HG02610 (cell line): ENCODE measurements at regions not wholly inside any gene's neighbourhood (a gene's known extent, or its start where the extent isn't known, plus 50 kb on each side); places are given as distances from the start of the nearest gene placed in this dataset.

Experiments
- ATAC-seq: cut with Tn5 transposase; IDR thresholded peaks from one replicate; pipeline ENCODE4 v1.9.1; 2021; ENCODE audit warnings: mild to moderate bottlenecking, moderate library complexity; ENCODE audit not compliant: unreplicated experiment

DNA sequence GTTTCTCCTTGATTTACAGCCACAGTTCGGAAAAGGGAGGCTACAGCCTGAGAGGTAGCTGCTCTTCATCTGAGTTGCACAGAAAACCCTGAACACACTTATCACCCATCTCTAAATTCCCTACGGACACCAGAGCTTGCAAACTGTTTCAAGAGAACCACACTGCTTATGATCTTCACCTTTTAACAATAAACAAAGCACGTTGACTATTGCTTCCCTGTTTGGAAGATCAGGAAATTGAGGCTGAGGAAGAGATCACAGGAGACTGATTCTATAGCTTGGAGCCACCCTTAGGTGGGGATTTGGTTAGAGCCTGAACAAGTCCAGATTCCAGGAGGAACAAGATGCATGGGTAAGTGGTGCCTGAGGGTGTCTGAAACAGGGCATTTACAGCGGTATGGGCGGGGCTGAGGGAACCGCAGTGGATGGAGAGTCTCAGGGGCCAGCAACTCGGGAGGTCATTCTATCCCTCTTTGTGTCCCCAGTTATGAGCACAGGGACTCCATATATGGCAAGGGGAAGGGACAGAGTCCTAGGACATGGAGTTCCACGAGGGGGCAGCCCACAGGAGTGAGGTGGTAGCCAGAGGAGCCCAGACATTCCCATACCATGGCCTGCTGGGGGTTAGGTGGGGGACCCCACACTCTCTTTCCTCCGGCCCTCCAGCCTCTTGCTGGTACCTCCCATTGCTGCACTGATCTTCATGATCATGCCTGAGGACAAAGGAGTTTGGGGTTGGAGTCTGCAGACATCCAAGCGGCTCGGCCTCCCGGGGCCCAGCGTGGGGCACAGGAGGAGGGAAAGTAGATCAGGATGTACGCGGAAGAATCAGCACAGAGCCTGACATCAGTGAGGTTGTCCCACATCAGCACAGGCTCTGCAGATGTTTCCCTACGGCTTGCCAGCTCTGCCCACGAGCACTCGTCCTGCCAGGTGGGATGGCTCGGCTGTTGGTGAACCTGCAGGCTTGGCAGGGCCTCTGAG, 162.3 kb upstream of the ZNF536 start:
- ATAC-seq: no peak

DNA sequence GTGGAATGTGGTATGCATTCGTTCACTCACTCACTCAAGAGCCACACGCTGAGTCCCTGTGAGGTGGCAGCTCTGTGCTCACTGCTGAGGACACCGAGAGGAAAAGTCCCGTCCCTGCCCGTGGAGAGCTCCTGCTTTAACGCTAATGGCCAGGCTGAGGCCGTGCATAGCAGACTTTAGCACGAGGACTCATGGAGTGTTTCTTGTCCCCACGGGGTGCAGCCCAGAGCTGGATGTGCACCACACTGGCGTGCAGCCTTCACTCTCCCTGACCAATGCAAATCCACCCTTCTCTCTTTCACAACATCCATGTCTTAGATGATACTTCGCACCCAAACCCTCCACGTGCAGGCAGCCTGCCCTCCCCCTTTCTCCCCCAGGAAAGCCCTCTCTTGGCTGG, 159.6 kb upstream of the ZNF536 start:
- ATAC-seq: no peak

DNA sequence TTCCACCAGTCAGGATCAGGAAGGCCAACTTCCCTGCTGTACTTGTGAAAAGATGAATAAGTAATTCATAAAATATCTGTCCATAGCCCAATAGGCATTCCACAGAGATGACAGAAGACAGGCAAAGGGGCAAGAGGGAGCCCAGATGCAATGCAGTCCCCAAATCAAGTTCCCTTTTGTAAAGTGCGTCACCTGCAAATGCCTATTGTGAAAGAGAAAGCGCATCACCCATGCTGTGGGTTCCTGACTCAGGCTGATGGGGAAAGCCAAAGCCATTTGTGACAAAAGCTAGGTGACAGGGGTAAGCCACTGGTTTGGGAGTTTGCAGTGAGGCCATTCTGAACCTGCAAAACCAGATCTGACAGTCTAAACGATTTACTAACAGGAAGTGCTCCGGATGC, 157.5 kb upstream of the ZNF536 start:
- ATAC-seq: peak; percentile 81

GRCh38 chr19:30215248-30215647, 156.9 kb upstream of the ZNF536 start:
- ATAC-seq: no peak

DNA sequence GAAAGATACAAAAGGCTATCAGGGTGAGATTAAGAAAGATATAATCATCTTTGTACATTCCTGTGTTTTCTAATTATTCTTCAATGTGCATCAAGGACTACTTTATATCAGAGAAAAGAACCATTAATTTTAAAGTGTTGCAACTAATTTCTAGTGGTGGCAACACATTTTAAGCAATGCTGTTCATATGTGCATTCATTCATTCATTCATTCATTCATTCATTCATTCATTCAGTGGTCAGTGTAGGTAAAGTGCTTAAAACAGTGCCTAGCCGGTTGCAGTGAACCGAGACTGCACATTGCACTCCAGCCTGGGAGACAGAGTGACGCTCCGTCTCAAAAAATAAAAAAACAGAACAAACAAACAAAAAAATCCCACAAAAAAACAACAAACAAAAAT, 155.7 kb upstream of the ZNF536 start:
- ATAC-seq: no peak

DNA sequence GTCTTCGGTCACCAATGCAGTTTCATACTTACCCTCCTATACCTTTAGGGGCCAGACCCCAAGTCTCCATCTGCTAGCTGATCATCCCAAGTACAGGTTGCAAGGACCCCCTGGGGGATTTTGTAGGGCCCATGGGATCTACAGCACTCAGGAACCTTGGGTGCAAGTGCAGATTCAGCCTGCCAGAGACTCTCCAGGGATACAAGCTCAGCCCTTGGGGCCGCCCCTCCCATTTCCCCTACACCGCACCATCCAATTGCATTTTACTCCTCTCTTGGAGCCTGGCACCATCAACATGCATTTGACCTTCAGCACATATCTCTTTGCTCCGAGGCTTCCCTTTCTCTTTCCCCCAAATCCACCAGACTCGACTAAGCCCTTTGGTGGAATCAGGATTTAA, 154.7 kb upstream of the ZNF536 start:
- ATAC-seq: no peak

- no peak for ATAC-seq
These were observed 152.5 kb upstream of the ZNF536 start for GRCh38 chr19:30219702-30220101.

GRCh38 chr19:30221176-30221575, 151.0 kb upstream of the ZNF536 start:
- no peak for ATAC-seq

DNA sequence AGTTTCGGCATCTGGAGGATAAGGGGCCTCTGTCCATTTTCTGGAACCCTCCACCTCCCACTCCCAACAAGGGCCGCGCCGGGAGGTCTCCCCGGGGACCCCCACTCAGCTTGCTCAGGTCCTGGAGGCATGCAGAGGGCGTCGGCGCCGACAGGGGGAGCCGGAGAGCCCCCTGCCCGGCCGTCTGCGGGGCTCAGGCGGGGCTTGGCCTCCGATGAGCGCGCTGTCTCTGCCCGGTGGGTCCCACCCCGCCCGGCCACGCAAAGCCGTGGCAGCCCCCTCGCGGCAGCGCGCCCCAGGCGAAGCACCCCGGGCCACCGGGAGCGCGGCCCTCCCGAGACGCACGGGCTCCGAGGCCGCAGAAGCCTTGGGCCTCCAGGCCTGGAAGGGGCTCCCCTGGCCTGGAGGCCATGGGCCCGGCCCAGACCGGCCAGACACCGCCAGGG, 149.7 kb upstream of the ZNF536 start:
- no peak for ATAC-seq

GRCh38 chr19:30222992-30223865, 149.0 kb upstream of the ZNF536 start:
- no peak for ATAC-seq

DNA sequence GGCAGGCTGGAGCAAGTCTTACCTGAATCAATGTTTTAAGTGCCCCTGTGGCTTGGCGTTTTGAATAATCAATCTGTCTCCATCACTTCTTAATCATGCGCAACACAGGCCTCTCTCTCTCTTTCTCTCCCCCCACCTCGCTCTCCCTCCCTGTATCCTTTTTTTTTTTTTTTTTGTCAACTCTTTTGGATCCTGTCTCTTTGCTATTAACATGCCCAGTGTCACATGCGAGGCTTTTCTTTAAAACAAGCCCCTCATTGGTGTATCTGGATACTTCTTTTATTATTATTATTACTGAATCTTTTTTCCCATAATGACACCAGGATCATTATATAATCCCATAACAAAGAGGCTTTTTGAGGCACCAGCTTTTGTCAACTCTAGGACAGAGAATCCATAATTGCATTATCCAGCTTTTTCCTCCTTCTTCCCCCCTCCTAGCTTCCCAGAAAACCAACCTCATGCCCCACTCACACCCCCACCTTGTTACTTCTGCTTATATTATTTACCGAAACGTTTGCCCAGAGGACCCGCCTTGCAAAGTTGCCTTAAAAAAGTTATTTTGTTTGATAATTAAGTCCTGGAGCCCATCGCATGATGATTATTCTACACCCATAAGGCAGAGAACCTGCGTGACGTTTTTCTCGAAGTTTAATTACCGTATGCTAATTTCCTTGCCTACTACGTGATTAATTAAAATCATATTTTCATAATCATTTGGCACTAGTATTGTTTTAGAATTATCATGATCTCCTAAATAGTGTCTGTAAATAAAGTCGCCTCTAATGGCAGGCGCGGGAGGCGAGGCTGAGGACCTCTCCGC, 148.1 kb upstream of the ZNF536 start:
- ATAC-seq: no peak

- no peak for ATAC-seq
These were observed 147.2 kb upstream of the ZNF536 start for GRCh38 chr19:30224689-30225606.

DNA sequence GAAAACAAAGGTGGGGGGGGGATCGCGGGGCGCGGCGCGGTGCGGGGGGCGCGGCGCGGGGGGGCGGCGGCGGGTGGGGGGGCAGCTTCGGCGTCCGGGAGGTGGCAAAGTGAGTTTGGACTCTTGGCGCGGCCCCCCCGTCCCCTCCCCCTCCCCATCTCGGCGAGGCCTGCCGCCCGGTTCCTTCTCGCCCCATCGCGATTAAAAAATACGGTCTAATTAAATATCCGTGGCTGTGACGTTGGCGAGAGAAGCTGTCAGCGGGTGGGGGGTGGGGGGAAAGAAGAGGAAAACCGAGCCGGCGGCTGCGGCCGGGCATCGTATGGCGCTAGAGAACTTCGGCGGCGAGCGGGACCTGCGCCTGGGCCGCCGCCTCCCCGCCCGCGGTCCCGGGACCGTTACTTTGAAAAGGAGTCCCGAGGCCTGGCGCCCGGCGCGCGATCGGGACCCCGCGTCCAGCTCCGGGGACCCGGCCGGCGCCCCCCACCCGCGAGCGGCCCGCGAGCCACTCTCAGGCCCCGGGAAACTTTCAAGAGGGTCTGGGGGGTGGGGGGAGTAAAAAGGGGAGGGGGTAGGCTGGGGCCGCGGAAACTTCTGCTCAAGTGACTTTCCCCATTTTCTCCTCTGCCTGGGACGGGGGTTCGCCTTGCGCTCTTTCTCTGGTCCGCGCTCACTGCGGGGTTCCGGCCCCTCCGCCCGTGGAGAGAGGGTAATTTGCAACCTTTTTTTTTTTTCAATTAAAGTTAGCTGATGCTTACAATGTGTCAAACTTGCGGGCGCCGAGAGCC, 146.3 kb upstream of the ZNF536 start:
- ATAC-seq: no peak

- no peak for ATAC-seq
These were observed 145.6 kb upstream of the ZNF536 start for GRCh38 chr19:30226464-30227011.

DNA sequence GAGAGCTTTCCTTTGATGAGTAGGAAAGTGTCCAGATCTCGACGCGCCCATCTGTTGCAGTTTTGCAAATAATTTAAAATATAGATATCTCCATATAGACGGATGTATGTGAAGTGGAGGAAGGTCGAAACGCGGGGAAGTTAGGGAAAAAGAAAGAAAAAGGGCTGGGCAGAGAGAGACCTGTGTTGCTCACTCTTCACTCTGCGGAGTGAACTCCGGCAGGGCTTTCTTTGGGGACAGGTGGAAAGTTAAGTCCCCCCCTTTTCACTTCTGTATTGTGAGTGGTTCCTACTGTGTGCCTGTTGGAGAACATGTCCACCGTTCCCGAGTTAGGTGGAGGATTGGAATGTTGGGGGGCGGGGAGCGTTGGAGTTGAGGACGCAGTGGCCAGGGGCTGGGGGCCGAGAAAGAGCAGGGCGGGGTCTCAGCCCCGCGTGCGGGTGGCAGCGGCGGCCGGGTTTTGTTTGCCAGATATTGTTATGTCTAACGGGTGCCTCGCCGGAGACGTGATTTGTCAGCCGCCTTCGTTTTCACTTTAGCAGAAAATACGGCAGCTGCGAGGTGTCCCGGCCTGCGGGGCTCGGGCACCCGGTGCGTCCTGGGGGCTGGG, 145.1 kb upstream of the ZNF536 start:
- ATAC-seq: no peak

GRCh38 chr19:30227661-30228112, 144.5 kb upstream of the ZNF536 start:
- peak; percentile 59 for ATAC-seq

DNA sequence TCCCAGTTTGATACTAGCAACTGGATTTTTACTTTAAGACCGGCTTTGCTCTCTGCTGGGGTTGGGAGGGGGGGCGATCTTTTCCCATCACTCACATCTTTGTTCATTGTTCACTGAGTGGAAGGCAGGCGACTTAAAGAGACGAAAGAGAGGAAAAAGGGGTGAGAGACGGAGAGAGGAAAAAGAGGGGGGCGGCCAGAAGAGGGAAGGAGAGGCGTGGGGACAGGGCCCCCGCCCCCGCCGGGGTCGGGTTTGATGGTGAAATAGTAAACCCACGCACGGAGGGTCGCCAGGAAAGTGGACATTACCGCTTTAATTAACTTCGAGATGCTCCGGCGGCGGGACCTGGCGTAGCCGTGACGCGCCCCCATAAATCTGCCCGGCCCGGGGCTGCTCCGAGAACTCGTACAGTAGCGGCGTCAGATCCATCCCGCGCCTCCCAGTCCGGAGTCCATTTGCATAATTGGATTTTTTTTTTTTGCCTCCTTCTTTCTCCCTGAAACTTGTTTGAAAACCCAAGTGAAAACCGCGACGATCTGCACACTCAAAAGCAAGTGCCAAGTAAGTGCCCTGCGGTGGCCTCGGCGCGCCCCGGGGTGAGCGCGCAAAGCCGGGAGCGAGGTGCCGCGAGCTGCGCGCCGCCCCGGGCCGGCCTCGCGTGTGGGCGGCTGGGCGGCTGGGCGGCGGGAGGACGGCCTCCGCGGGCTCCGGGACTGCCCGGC, 143.9 kb upstream of the ZNF536 start:
- no peak for ATAC-seq
